ENCODE measurements at regions not wholly inside any gene's neighbourhood (a gene's known extent, or its start where the extent isn't known, plus 50 kb on each side); places are given as distances from the start of the nearest gene placed in this dataset.

GRCh38 chr22:49229483-49230193, 598.0 kb downstream of the BRD1 start:
- peaks cover 39% of the 10 kb centered on the region for H3K27me3 Mint-ChIP-seq (ENCODE audit: low read depth)
- TF ChIP-seq CTCF (conservative IDR thresholded peaks at IDR 0.05) = no peak
- DNase-seq (ENCODE audit: low read depth, low spot score) = no peak
- H3K27ac Mint-ChIP-seq (ENCODE audit: unreplicated experiment) = no peak overlapping the region
- no peaks in the 10 kb centered on the region for H3K4me1 Mint-ChIP-seq
- H3K36me3 Mint-ChIP-seq (ENCODE audit: low read depth) = no peaks in the 10 kb centered on the region
- no peak overlapping the region for H3K4me3 Mint-ChIP-seq
- H3K9me3 Mint-ChIP-seq = no peaks in the 10 kb centered on the region

- Mint-ChIP-seq H3K9me3 (no peaks in the 10 kb centered on the region), H3K27ac (ENCODE audit: unreplicated experiment) (no peak overlapping the region), H3K27me3 (ENCODE audit: low read depth) (peaks cover 50% of the 10 kb centered on the region), H3K4me3 (no peak overlapping the region), H3K36me3 (ENCODE audit: low read depth) (no peaks in the 10 kb centered on the region), H3K4me1 (no peaks in the 10 kb centered on the region)
- no peak for DNase-seq (ENCODE audit: low read depth, low spot score)
- TF ChIP-seq CTCF (conservative IDR thresholded peaks at IDR 0.05) = no peak
Measured at GRCh38 chr22:49228431-49229037, 599.1 kb downstream of the BRD1 start.

GRCh38 chr22:49227670-49228069, 600.0 kb downstream of the BRD1 start:
- TF ChIP-seq CTCF (conservative IDR thresholded peaks at IDR 0.05) = no peak
- peaks cover 58% of the 10 kb centered on the region for H3K27me3 Mint-ChIP-seq (ENCODE audit: low read depth)
- no peaks in the 10 kb centered on the region for H3K9me3 Mint-ChIP-seq
- no peak overlapping the region for H3K27ac Mint-ChIP-seq (ENCODE audit: unreplicated experiment)
- H3K4me3 Mint-ChIP-seq = no peak overlapping the region
- no peaks in the 10 kb centered on the region for H3K36me3 Mint-ChIP-seq (ENCODE audit: low read depth)
- no peaks in the 10 kb centered on the region for H3K4me1 Mint-ChIP-seq
- no peak for DNase-seq (ENCODE audit: low read depth, low spot score)

GRCh38 chr22:49226096-49226495, 601.6 kb downstream of the BRD1 start:
- Mint-ChIP-seq H3K4me1 (no peaks in the 10 kb centered on the region), H3K9me3 (no peaks in the 10 kb centered on the region), H3K36me3 (ENCODE audit: low read depth) (no peaks in the 10 kb centered on the region), H3K4me3 (no peak overlapping the region), H3K27me3 (ENCODE audit: low read depth) (peaks cover 69% of the 10 kb centered on the region), H3K27ac (ENCODE audit: unreplicated experiment) (no peak overlapping the region)
- no peak for DNase-seq (ENCODE audit: low read depth, low spot score)
- TF ChIP-seq CTCF (conservative IDR thresholded peaks at IDR 0.05) = no peak

GRCh38 chr22:49224243-49224642, 603.4 kb downstream of the BRD1 start:
- no peaks in the 10 kb centered on the region for H3K36me3 Mint-ChIP-seq (ENCODE audit: low read depth)
- DNase-seq (ENCODE audit: low read depth, low spot score) = no peak
- H3K27me3 Mint-ChIP-seq (ENCODE audit: low read depth) = peaks cover 82% of the 10 kb centered on the region
- no peak for TF ChIP-seq CTCF (conservative IDR thresholded peaks at IDR 0.05)
- no peak overlapping the region for H3K4me3 Mint-ChIP-seq
- H3K27ac Mint-ChIP-seq (ENCODE audit: unreplicated experiment) = no peak overlapping the region
- H3K9me3 Mint-ChIP-seq = peaks cover 5% of the 10 kb centered on the region
- H3K4me1 Mint-ChIP-seq = no peaks in the 10 kb centered on the region

Measured in neural crest cell (in vitro differentiated cells).